ENCODE measurements at regions not wholly inside any gene's neighbourhood (a gene's known extent, or its start where the extent isn't known, plus 50 kb on each side); places are given as distances from the start of the nearest gene placed in this dataset.

DNA sequence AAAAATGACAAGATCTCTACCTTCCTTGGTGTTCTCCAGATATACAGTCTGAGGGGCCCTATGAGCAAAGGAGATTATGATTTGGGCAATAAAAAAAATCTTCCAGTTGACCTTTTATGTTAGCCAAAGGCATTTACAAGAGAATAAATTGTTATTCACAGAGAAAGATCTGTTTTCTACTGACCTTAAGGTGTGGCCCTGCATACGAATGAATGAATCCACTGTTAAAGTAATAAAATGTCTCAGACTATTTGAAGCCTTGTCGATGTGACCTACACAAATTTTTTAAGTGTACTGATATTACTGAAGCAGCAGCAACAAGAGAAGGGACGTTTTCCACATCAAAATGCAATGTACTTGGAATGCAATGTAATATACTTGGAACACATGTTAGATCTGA is 95.9 kb upstream of the SSTR4 start:
- TF ChIP-seq HDGF (IDR thresholded peaks at IDR 0.05; ENCODE audit: borderline replicate concordance) (no peak), BHLHE40 (IDR thresholded peaks at IDR 0.05; ENCODE audit: borderline replicate concordance) (no peak), TARDBP (IDR thresholded peaks at IDR 0.05) (no peak), FOXA1 (IDR thresholded peaks at IDR 0.05) (no peak), SP1 (IDR thresholded peaks at IDR 0.05) (no peak)

Data from HEK293T (cell line).